HG03558 (cell line): ENCODE measurements at regions not wholly inside any gene's neighbourhood (a gene's known extent, or its start where the extent isn't known, plus 50 kb on each side); places are given as distances from the start of the nearest gene placed in this dataset.

Experiments used
- ATAC-seq: cut with Tn5 transposase; IDR thresholded peaks from one replicate; pipeline ENCODE4 v1.9.1; 2021; ENCODE audit warnings: moderate number of reproducible peaks; ENCODE audit not compliant: unreplicated experiment; ENCODE audit errors: extremely low read depth

DNA sequence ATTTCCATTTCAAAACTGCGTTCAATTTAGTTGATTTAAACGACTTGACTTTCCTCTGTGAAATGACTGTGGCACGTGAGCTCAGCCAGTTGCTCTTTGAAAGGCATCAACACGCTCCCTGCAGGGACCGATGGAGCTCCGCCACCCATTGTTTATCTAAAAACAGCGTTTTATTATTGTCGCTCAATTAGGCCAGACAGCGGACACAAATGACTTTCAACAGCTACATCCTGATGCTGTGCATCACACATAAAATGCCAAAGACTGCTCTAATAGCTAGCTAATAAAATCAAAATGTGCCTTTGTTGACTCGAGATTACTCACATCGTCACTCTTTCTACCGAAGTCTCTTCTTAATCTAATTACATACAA is 332.5 kb downstream of the CD83 start:
- ATAC-seq = no peak

GRCh38 chr6:14450578-14450977 is 333.0 kb downstream of the CD83 start:
- no peak for ATAC-seq

- ATAC-seq = no peak
These were observed 334.2 kb downstream of the CD83 start for GRCh38 chr6:14451594-14452374.

GRCh38 chr6:14452567-14453527 is 335.3 kb downstream of the CD83 start:
- ATAC-seq = no peak

DNA sequence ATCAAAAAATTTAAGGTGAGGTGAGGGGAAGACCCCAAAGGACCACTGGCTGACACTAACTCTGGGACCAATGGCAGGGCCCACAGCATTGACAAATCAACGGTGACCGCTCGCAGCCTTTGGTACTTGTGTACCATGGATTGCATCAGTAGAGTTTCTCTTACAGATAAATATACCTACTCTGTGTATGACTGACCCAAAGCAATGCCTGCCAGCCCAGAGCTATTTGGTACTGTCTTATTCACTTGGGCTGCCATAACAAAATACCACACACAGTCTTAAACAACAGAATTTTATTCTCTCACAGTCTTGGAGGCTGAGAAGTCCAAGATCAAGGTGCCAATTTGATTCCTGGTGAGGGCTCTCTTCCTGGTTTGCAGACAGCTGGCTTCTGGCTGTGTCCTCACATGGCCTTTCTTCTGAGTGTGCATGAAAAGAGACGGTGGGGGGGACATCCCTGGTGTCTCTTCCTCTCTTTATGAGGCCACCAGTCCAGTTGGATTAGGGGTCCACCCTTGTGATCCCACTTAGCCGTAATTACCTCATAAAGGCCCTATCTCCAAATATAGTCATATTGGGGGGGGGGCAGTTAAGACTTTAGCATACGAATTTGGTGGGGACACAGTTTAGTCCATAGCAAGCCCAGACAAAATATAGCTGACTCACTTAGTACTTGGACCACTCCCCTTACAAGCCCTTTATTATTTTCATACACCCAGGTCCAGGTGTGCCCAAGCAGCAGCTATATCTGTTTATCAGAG is 336.3 kb downstream of the CD83 start:
- no peak for ATAC-seq

DNA sequence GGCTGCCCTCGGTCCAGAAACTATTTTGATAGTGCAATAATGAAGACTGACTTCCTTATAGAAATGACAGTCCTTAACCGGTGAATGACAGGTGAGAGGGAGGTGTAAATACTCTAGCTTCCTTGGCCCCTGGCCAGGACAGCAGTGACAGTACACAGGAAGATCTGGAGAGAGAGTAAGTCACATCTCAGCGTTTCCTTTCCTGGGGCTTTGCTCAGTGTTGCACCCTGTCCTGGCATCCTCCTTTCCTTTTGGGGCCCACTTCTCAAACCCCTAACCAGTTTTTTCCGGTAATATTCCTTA is 336.9 kb downstream of the CD83 start:
- no peak for ATAC-seq

- no peak for ATAC-seq
These were observed 337.9 kb downstream of the CD83 start for GRCh38 chr6:14455427-14455826.

- no peak for ATAC-seq
These were observed 338.5 kb downstream of the CD83 start for GRCh38 chr6:14455876-14456648.

DNA sequence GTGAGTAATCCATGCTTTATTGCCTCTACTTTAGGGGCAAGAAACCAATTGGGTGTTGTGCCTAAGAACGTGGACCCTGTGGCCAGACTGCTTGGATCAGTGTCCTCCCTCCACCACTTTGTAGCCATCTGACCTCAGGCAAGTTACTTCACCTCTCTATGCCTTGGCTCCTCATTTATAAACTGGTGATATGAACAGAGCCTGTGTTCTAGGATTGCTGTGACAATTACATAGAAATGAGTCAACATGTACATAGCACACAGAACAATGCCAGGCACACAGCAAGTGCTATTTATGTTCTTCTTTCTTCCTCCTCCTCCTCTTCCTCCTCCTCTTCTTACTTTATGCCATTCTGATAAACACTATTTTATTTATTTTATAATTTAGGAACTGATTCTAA is 339.4 kb downstream of the CD83 start:
- no peak for ATAC-seq

GRCh38 chr6:14458669-14459266 is 341.2 kb downstream of the CD83 start:
- ATAC-seq = no peak

- no peak for ATAC-seq
These were observed 341.7 kb downstream of the CD83 start for GRCh38 chr6:14459315-14459714.

- ATAC-seq = no peak
These were observed 343.0 kb downstream of the CD83 start for GRCh38 chr6:14460556-14460955.

DNA sequence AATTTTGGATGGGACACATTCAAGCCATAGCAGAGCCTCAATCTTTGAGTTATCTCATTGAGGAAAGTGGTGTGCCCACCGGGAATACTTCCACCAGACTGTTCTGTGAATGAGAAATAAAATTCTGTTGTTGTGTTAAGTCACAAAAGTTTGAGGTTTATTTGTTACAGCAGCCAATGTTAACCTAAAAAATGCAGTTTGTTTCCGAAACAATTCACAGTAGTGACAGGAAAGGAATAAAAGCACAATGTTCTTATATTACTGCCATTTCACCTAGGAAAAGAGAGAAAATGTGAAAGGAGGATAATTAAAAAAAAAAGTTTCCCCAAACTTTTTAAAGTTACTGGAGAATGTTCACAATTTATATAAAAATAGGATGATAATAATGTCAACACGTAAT is 344.6 kb downstream of the CD83 start:
- ATAC-seq = no peak

- no peak for ATAC-seq
These were observed 345.0 kb downstream of the CD83 start for GRCh38 chr6:14462566-14462965.

DNA sequence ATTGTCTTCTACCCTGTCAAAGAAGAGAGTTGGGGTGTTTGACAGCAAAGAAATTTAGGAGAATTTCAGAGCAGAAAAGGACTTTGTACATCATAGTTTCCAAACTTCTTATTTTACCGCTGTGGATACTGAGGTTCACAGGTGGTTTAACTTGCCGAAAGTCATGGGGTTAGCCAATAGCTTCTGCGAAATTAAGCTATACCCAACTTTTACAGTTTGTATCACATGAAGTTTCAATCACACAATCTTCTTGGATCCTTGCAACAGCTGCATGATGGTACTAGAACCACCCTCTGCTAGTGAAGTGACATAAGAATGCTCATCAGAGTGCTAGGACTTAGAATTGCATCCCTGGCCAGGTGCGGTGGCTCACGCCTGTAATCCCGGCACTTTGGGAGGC is 345.5 kb downstream of the CD83 start:
- no peak for ATAC-seq

DNA sequence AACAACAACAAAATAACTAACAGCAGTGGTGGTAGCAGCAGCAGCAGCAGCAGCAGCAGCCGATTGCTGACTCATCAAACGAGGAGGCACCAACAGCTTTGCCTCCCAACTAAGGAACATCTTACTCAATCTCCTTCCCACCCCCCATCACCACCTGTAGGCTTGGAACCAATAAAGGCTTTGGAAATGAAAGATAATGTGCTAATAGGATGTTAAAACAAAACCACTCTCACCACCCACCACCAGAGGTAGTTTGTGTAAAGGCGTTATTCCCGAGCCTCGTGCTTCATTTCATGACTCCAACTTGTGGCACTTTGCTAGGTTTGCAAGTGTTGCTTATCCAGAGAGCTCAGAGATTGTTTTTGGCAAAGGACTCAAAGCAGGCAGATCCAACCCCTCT is 346.5 kb downstream of the CD83 start:
- ATAC-seq = no peak

DNA sequence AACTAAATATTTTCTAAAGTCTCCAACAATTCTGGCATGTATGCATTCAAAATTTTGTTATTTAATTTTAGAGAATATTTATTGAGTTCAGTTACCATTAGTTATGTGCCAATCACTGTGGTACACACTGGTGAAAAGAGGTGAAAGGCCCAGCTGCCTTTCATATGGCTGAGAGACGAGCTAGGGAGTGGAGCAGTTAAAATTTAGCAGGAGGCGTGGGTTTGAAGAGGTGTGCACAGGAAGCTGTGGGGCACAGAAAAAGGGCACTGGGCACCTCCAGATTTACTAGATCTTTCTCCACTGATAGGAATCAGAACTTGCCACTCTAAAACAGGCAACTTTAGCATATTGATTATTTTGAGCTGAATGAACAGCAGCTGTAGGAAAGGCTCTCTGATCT is 347.1 kb downstream of the CD83 start:
- ATAC-seq = no peak

- no peak for ATAC-seq
These were observed 348.7 kb downstream of the CD83 start for GRCh38 chr6:14466278-14466677.

DNA sequence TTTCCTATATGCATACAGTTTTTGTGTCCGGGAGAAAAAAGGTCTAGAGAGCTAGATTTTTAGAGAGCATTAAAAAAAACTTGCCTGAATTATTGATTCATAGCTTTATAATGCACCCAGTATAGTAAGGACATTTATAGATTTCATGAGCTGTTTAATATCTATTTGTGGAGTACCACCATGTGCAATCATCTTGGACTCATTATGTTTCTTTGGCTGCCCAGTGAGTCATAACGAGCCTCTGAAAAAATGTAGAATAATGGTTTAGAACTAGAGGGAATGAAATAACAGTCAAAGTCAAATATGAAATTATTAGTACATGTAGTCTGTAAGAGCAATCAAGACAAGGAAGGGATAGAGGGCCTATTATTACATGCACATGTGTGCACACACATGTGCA is 350.0 kb downstream of the CD83 start:
- no peak for ATAC-seq
